ENCODE measurements at regions not wholly inside any gene's neighbourhood (a gene's known extent, or its start where the extent isn't known, plus 50 kb on each side); places are given as distances from the start of the nearest gene placed in this dataset.

DNA sequence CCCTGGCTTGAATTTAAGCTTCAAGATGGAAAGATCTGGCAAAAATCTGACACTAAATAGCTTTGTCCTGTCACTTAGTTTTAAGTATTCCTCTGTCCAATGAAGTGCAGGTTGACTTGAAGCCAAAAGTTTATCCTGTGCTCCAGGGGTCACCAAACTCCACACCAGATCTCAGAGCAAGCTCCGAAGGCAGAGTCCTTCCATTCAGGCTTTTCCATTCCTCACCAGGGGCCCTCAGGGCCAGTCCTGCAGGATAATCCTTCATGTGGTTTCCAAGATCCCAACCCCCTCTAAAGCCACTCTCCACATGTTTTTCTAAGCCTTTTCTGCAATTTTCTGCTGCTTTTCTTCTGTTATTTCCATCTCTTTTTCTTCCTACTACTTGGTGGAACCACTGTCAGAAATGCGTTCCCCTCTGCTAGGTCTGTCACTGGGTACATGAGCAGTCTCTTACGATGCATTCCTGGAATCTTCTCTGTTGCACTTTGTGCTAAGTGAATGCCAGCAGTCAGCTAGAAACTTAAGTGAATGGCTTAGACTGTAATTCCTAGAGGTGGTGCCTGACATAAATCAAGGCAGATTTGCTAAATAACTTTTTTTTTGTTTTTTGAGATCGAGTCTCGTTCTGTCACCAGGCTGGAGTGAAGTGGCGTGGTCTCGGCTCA, 251.4 kb downstream of the MSRB3 start:
- no peak for TF ChIP-seq POLR2A (IDR thresholded peaks at IDR 0.05)
- TF ChIP-seq, protein P1, sequence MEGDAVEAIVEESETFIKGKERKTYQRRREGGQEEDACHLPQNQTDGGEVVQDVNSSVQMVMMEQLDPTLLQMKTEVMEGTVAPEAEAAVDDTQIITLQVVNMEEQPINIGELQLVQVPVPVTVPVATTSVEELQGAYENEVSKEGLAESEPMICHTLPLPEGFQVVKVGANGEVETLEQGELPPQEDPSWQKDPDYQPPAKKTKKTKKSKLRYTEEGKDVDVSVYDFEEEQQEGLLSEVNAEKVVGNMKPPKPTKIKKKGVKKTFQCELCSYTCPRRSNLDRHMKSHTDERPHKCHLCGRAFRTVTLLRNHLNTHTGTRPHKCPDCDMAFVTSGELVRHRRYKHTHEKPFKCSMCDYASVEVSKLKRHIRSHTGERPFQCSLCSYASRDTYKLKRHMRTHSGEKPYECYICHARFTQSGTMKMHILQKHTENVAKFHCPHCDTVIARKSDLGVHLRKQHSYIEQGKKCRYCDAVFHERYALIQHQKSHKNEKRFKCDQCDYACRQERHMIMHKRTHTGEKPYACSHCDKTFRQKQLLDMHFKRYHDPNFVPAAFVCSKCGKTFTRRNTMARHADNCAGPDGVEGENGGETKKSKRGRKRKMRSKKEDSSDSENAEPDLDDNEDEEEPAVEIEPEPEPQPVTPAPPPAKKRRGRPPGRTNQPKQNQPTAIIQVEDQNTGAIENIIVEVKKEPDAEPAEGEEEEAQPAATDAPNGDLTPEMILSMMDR (IDR thresholded peaks at IDR 0.05): no peak

Data from uterus (tissue), 2 donors.